ENCODE measurements at regions not wholly inside any gene's neighbourhood (a gene's known extent, or its start where the extent isn't known, plus 50 kb on each side); places are given as distances from the start of the nearest gene placed in this dataset.
A peak's percentile ranks its signal among the peaks of the same experiment; 100 is the strongest.

DNA sequence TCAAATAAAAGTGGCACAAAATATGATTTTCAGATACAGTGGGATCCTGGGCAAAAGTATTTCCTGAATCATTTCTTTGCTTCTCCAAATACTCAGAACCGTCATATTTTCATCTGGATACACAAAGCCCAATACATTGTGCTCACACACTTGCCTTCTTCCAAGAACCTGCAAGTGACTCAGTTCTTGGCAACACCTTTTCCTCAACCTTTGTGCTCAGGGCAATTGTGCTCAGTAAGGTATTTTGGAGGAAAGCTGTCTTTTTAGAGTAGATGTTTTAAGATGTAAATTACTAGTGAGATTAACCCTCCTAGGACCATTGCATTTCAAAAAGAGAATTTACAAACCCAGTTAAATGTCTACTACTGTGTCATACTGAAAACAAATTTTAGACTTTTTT, 233.5 kb downstream of the EFNB2 start:
- Histone ChIP-seq H3K27ac (ENCODE audit: low read depth, low read length) (no peak overlapping the region), H4K5ac (ENCODE audit: insufficient read length, low read depth, low read length) (no peak overlapping the region), H3K9me3 (ENCODE audit: insufficient read depth in 2 of 2, low read depth in 1 of 2, low read length in 1 of 2) (peaks cover 12 to 16% of the 10 kb centered on the region in 2 experiments; a peak in 3 of 4 replicates), H3K23ac (ENCODE audit: insufficient read length) (no peak overlapping the region), H4K20me1 (replicated peaks in 1 of 2; ENCODE audit: control insufficient read depth in 1 of 2, insufficient read depth in 2 of 2, low read length in 2 of 2) (no peaks in the 10 kb centered on the region), H2AK5ac (ENCODE audit: low read depth, low read length) (no peak overlapping the region), H3K18ac (ENCODE audit: extremely low read depth, low read length) (no peak overlapping the region), H3K4me1 (replicated peaks in 1 of 4; ENCODE audit: control insufficient read depth in 3 of 4, insufficient read depth in 4 of 4, low read length in 3 of 4) (peaks cover 0 to 4% (median 1%) of the 10 kb centered on the region in 4 experiments; a peak in 2 of 7 replicates), H3K4me2 (ENCODE audit: insufficient read depth in 1 of 2, low read depth in 2 of 2, low read length in 2 of 2) (peak overlapping the region in 1 of 2 experiments; percentile 12; a peak in 3 of 4 replicates), H2AFZ (ENCODE audit: low read length) (no peak overlapping the region), H3K79me2 (ENCODE audit: control insufficient read depth in 1 of 2, insufficient read depth in 2 of 2, low read length in 2 of 2) (no peaks in the 10 kb centered on the region), H4K91ac (replicated peaks; ENCODE audit: insufficient read length, low read length) (no peak overlapping the region), H3K4me3 (ENCODE audit: extremely low read depth in 1 of 4, insufficient read depth in 2 of 4, low read depth in 3 of 4, low read length in 4 of 4) (no peak overlapping the region), H2BK12ac (ENCODE audit: low read depth, low read length) (no peak overlapping the region), H2BK120ac (replicated peaks; ENCODE audit: low read depth, low read length) (no peak overlapping the region), H3K14ac (ENCODE audit: insufficient read length) (no peak overlapping the region), H3K4ac (replicated peaks; ENCODE audit: insufficient read length, low read depth, low read length) (no peak overlapping the region), H3K9ac (replicated peaks in 1 of 4; ENCODE audit: extremely low read depth in 1 of 4, low read depth in 3 of 4, low read length in 3 of 4) (no peak overlapping the region), H2BK20ac (ENCODE audit: low read length) (no peak overlapping the region), H2BK5ac (ENCODE audit: low read depth, low read length) (no peak overlapping the region), H2BK15ac (ENCODE audit: low read length) (no peak overlapping the region), H3K27me3 (replicated peaks in 1 of 4; ENCODE audit: control insufficient read depth in 3 of 4, extremely low read depth in 1 of 4, insufficient read depth in 3 of 4, low read length in 3 of 4) (no peaks in the 10 kb centered on the region), H4K8ac (ENCODE audit: extremely low read depth, insufficient read depth, low read length) (no peak overlapping the region), H3K23me2 (ENCODE audit: low read depth, low read length) (no peaks in the 10 kb centered on the region), H3K79me1 (ENCODE audit: low read depth, low read length) (no peaks in the 10 kb centered on the region), H3K56ac (replicated peaks; ENCODE audit: insufficient read length, low read depth, low read length) (no peak overlapping the region), H3K36me3 (ENCODE audit: control insufficient read depth in 2 of 4, insufficient read depth in 4 of 4, low read length in 3 of 4) (peaks cover 0 to 6% (median 0%) of the 10 kb centered on the region in 4 experiments; a peak in 2 of 8 replicates)
- DNase-seq (ENCODE audit: low read depth in 1 of 2, low spot score in 2 of 2), result no peak
- 45% methylated on average over 1 of the region's 1 CpG; no CpG with 5 or more reads in 1 of the 2 experiments for WGBS, 2 experiments (ENCODE audit: extremely low coverage in 1 of 2, insufficient coverage in 1 of 2, insufficient read length in 1 of 2, insufficient replicate concordance in 2 of 2, low coverage in 1 of 2, low lambda C conversion rate in 2 of 2, missing lambda C conversion rate in 1 of 2)
- ChIA-PET CTCF (ENCODE audit: partially characterized antibody) (interaction anchor here (0.6 to 0.7 kb wide), 2 partner anchors 156 to 769 kb away, joined by 3 read pairs; no protein-coding TSS in a partner anchor), POLR2A (ENCODE audit: partially characterized antibody) (no interaction called here)
- FAIRE-seq, result no peak
- TF ChIP-seq USF2 (IDR thresholded peaks at IDR 0.05; ENCODE audit: low read length), result no peak
- TF ChIP-seq, protein P1, sequence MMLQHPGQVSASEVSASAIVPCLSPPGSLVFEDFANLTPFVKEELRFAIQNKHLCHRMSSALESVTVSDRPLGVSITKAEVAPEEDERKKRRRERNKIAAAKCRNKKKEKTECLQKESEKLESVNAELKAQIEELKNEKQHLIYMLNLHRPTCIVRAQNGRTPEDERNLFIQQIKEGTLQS (IDR thresholded peaks at IDR 0.05; ENCODE audit: insufficient read depth, low read depth, low read length), result no peak
- no peak for TF ChIP-seq RNF2 (IDR thresholded peaks at IDR 0.05; ENCODE audit: borderline replicate concordance, low read depth, low read length, missing control alignments, poor library complexity, severe bottlenecking)
- TF ChIP-seq SIN3A (conservative IDR thresholded peaks at IDR 0.05 in 1 of 2, IDR thresholded peaks at IDR 0.05 in 1 of 2; ENCODE audit: low read depth in 1 of 2, low read length in 2 of 2), result no peak
- no peak for TF ChIP-seq MAX (IDR thresholded peaks at IDR 0.05)
- no peak for TF ChIP-seq SP1 (IDR thresholded peaks at IDR 0.05; ENCODE audit: low read depth, low read length)
- TF ChIP-seq JUND (IDR thresholded peaks at IDR 0.05; ENCODE audit: low read length), result no peak
- no peak for TF ChIP-seq BCL11A (IDR thresholded peaks at IDR 0.05; ENCODE audit: low read depth in 2 of 2, low read length in 2 of 2)
- no peak for TF ChIP-seq CTBP2 (IDR thresholded peaks at IDR 0.05; ENCODE audit: borderline replicate concordance, insufficient read depth, insufficient read length, low read length)
- no peak for TF ChIP-seq CBX5 (IDR thresholded peaks at IDR 0.05; ENCODE audit: low read depth, low read length)
- no peak for TF ChIP-seq TAF1 (IDR thresholded peaks at IDR 0.05; ENCODE audit: low read depth, low read length)
- no peak for TF ChIP-seq RXRA (IDR thresholded peaks at IDR 0.05; ENCODE audit: insufficient read depth, low read depth, low read length)
